Retinal pigment epithelial cell (primary cell): ENCODE measurements at regions not wholly inside any gene's neighbourhood (a gene's known extent, or its start where the extent isn't known, plus 50 kb on each side); places are given as distances from the start of the nearest gene placed in this dataset.

Source experiments
- DNase-seq: peaks from one replicate; pipeline ENCODE4 v3.0.0-alpha.2; 2010; ENCODE audit warnings: low read depth
- H3K4me3 ChIP-seq: 2 replicates; pipeline ENCODE4 v1.5.1; 2011; ENCODE audit warnings: mild to moderate bottlenecking, low read length, control low read depth, moderate library complexity
- CTCF ChIP-seq: conservative IDR thresholded peaks from 2 replicates; pipeline ENCODE4 v1.5.1; 2011; ENCODE audit warnings: low read depth, low read length, control low read depth, inconsistent platforms

- DNase-seq, result no peak
- no peak for TF ChIP-seq CTCF
Observed at GRCh38 chr18:7476386-7476785, 90.7 kb upstream of the PTPRM start.

GRCh38 chr18:7479756-7480155 lies 87.4 kb upstream of the PTPRM start:
- no peak for TF ChIP-seq CTCF
- no peak for DNase-seq
- H3K4me3 ChIP-seq, result no peak overlapping the region

More at GRCh38 chr18:7476386-7476785, 90.7 kb upstream of the PTPRM start:
- no peak overlapping the region for H3K4me3 ChIP-seq

- no peak for DNase-seq
- no peak overlapping the region for H3K4me3 ChIP-seq
- TF ChIP-seq CTCF, result no peak
Observed at GRCh38 chr18:7480879-7481278, 86.2 kb upstream of the PTPRM start.

GRCh38 chr18:7482342-7482741 lies 84.8 kb upstream of the PTPRM start:
- no peak for DNase-seq
- TF ChIP-seq CTCF, result no peak
- no peak overlapping the region for H3K4me3 ChIP-seq

- H3K4me3 ChIP-seq, result no peak overlapping the region
- TF ChIP-seq CTCF, result no peak
- no peak for DNase-seq
Observed at GRCh38 chr18:7485616-7486015, 81.5 kb upstream of the PTPRM start.

- H3K4me3 ChIP-seq, result no peak overlapping the region
- no peak for DNase-seq
- TF ChIP-seq CTCF, result no peak
Observed at GRCh38 chr18:7488571-7488970, 78.5 kb upstream of the PTPRM start.

- H3K4me3 ChIP-seq, result no peak overlapping the region
- no peak for DNase-seq
- TF ChIP-seq CTCF, result no peak
Observed at GRCh38 chr18:7490104-7490503, 77.0 kb upstream of the PTPRM start.
